NCI-H524 treated with DMSO at 0.1 percent for 48 hours (cell line): ENCODE measurements at regions not wholly inside any gene's neighbourhood (a gene's known extent, or its start where the extent isn't known, plus 50 kb on each side); places are given as distances from the start of the nearest gene placed in this dataset.

Source experiments
- DNase-seq: peaks from one replicate; lab custom pipeline; 2025; lab: John Stamatoyannopoulos, UW

DNA sequence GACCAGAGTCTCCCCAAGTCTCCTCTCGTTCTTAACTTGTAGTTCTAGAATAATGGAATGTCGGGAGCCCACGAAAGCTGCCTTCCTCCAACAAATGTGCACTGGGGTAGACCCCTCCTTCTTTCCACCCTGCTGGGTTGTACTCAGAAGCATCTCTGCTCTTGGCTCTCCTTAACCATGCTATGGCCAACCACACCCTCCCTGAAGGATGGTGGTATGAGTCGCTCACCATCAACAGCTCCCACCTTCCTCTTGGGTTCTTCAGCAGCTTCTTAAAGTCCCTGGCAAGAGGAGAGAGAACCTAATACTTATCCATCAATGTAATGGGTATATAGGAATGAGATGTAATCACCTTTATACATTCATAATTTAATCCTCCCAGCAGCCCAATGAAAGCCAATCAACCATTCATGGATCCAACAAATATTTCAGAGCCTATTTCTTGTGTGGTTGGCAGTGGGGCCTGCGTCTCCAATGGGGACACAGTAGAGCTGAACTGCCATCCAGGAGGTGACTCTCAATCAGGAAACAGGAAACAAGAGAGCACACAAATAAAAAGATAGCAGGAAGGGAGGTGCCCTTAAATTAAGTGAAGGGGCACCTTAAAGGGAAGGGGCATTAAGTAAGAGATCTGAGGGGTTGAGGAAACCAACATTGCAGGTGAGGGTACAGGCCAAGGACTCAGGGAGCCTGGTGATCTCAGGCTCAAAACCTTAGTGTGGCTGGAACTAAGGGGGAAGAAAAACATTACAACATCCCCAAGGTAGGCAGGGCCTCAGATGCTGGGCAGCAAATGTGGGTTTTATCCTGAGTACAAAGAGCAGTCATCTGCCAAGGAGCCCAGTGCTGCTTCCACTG lies 64.4 kb upstream of the ETS2 start:
- no peak for DNase-seq

DNA sequence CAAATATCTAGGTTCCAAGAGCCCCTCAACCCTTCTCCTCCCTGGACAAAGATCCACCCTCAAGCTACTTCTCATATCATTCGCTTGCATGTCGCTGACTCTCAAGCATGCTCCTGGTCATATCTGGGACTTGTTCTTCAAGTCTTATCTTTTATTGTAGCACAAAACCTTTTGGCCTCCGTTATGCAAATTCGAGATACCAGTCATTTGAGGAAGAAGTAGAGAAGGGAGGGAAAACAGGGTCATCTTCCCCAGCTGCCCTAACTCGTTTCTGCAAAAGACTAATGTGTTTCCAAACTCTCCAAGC lies 63.8 kb upstream of the ETS2 start:
- no peak for DNase-seq

DNA sequence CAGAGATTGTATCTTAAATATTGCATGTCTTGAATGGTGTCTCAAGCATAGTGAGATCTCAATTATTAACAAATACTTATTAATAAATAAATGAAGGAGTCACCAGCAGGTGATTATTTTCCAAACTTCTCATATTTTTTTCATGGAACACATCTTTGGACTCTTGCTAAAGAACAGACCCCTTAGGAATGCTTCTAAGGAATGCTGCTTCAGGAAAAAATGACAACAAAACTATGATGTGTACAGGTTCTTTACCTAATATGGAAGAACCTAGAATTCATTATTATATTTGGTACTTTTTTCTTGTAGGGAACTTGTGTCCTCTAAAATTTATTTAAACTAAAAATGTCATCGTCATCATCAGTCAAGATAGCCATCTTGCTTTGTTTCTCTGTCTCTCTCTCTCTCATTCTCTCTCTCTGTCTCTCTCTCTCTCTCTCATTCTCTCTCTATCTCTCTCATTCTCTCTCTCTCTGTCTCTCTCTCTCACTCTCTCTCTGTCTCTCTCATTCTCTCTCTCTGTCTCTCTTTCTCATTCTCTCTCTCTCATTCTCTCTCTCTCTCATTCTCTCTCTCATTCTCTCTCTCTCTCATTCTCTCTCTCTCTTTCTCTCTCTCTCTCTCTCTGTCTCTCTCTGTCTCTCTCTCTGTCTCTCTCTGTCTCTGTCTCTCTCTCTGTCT lies 63.0 kb upstream of the ETS2 start:
- no peak for DNase-seq

DNA sequence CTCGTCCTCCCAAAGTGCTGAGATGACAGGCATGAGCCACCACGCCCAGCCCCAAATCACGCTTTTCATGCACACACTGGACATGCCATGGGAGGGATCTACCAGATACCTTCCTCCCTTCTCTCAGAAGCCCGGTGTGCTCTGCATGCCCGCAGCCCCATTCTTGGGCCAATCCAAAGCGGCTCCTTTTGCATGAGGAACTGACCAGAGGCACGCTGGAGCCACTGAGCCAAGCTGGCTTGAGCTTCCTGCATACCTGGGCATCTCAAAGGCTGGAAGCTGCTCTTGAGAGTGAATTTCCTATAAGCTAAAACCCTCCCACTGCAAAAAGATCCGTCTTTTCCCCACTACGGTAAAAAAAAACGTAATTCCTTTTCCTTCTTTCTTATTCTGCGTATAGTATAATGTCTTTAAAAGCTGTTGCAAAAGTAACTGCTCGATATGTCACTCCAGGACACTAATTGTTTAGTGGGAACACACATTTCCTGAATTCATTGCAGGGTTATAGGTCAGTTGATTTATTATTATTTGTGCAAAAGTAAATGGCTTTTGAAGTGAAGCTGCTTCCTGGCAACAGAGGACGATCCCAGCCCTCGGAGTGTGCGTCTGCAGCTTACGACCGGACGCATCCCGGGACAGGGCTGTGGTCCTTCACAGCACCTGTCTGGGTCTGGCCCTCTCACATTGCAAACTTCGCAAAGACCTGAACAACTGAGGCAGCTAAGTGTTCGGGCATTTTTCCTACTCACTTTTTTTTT lies 61.8 kb upstream of the ETS2 start:
- DNase-seq: no peak

DNA sequence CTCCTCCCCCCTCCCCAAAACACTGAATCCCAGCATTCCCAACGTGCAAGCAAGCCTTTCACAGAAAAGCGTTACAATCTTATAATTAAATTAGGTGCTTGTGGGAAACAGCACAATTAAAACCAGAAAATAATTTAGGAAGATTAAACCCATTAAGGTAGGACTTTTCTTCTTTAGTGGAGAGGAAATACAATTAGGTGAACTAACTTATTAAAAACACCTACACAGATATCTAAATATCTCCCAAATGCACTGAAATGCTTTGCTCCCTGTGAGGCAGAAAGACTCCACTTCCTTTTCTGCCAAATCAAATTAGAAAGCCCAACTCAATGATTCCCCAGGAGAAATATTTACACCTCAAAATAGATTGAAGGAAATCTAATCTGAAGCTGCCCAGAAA lies 60.9 kb upstream of the ETS2 start:
- no peak for DNase-seq

DNA sequence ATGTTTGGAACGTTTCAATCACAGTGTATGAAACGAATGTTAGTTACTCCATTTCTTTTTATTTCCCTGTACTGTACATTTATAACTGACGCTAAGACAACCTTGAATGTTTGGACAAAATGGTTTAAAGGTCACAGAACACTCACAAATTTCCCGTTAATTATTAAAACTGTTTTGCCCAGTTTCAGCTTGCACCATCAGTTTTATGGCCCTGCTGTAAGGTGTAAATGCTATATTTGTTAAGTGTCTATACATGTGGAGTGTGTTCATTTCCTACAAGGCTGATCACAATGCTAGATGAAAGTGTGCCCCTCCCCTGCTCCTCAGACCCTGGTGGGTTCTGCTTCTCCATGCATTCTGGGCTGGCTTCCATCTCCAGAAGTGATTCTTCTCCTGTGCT lies 57.9 kb upstream of the ETS2 start:
- DNase-seq: no peak

DNA sequence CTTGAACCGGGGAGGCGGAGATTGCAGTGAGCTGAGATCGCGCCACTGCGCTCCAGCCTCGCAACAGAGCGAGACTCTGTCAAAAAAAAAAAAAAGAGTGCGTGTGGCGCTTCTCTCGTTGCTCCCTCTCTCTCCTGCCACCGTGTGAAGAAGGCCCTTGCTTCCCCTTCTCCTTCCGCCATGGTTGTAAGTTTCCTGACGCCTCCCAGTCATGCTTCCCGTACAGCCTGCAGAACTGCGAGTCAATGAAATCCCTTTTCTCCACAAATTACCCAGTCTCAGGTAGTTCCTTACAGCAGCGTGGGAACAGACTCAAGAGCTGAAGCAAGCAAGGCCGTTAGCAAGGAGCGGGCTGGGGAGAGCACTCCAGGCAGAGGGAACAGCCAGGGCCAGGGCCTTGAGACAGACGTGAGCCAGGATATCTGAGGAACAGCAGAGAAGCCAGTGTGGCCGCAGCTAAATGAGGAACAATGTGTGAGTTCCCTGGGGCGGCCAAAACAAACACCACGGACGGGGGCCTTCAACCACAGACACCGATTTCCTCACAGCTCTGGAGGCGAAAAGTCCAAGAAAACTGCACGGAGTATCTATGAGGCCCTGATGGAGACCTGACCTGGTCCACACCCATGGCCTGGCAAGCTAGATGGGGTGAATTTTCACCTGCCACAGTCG lies 54.2 kb upstream of the ETS2 start:
- DNase-seq: no peak

DNA sequence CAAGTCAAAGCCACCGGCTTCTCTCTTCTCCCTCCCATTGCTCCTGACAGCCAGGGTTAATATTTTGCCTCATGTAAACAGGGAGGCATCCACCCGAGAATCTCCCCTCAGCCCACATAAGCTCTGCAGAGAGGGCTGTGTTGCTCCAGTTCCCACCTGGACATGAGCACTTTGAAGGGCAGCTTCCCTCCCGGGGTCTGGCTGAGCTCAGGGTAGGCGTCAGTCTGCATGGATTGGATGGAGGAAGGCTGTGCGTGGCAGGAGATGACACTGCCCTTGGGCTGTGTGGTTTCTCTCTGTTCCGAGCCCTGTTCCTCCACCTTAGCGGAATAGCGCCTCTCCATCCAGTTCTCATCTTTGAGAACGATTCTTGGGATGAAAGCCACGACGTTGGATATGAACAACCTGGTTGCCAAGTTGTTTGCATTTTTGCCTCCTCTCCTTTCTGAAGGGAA lies 53.7 kb upstream of the ETS2 start:
- no peak for DNase-seq

DNA sequence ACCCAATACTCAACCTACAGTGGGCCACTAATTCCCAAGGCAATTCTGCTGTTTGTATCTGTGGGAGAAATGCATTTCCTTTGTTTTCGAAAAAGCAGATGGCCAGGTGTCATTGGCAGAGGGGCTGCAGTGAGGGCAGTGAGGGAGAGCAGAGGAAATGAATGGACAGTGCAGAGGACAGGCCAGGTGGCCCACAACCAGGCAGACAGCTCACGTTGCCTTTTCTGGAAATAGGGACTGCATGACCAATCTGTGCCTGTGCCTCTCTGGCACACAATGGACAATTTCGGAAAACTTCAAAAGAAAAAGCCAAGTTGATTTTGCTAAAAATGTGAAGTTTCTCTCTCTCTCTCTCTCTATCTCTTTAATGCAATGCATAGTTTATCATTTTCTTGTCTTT lies 52.6 kb upstream of the ETS2 start:
- no peak for DNase-seq

DNA sequence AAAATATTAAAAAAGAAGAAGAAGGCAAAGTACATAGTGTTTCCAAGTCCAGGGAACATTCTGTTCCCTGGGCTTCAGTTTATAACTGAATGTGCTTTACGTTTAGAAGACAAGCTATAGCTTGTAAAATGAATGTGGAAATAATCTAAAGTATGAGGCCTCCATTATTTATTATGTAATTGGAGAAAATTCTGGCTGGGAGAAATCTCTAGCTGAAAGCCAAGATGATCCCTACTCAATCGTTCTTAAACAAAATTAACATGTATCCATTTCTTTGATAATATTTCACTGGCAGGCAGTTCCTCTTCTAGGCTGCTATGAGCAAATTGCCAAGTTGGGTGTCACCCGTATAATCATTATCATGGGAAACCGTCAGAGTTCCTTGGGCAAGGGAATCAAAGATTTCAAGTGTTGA lies 52.2 kb upstream of the ETS2 start:
- DNase-seq: no peak
